ENCODE measurements at regions not wholly inside any gene's neighbourhood (a gene's known extent, or its start where the extent isn't known, plus 50 kb on each side); places are given as distances from the start of the nearest gene placed in this dataset.

DNA sequence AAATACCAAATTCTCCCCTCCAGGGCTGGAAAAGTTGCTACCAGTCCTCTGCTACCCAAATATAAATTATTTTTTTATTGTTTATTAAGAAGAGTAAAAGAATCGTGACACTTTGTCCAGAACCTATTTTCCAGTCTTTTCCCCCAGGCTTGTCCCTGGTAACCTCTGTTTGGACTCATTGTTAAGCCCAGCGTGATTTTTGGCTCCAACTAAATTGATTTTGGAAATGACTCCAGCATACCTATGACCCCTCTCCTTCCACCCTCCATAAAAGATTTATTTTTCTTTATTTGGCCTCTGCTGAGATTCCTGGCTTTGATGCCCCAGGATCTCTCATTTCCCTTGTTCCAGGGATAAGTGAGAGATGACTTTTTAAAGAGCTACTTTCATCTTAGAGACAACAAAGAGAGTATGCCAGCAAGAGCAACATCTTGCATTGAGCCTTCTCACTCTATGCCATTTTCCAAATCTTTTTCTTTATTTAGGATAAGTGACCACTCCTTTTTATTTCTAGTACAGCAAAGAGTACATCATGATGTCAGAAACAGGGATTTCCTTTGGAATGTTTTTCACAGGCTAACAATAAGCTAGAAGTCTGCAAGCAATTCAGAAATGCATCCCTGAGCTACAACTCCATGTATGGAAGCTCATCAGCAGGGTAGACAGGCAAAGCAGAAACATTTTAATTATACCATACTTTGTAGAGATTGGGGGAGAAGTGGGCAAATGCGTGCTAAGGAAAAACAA is 75.8 kb downstream of the DAD1 start:
- DNase-seq (ENCODE audit: low read depth, low spot score): no peak

DNA sequence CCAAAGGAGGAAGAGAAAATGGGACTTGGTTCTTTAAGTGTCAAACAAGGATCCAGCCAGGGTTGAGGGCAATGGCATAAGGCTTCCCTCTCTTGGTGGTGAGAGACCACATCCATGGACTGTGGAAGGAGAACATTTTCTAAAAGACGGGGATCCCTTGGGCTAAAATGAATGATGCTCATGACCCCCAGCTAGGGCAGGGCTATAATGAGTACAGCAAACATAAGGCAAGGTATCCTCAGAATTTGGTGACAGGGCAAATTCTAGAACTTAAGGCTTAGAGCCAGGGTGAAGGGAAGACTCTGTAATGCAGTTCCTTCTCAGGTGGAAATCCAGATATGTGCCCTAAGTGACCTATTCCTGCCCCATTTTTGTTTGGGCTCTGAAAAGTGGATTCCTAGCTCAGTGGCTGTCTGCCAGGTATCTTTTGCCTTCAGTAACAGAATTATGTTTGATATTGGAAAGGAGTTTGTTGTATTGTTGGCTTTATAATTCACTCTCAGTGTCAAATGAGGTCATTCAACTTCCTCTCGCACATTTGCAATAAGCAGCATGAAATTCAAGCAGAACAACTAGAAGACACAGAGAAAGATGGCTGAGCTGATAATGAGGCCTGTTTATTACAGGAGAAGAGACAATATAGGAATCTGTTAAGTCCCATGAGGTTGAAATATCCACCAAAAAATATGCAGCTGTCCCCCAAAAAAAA is 76.8 kb downstream of the DAD1 start:
- no peak for DNase-seq (ENCODE audit: low read depth, low spot score)

DNA sequence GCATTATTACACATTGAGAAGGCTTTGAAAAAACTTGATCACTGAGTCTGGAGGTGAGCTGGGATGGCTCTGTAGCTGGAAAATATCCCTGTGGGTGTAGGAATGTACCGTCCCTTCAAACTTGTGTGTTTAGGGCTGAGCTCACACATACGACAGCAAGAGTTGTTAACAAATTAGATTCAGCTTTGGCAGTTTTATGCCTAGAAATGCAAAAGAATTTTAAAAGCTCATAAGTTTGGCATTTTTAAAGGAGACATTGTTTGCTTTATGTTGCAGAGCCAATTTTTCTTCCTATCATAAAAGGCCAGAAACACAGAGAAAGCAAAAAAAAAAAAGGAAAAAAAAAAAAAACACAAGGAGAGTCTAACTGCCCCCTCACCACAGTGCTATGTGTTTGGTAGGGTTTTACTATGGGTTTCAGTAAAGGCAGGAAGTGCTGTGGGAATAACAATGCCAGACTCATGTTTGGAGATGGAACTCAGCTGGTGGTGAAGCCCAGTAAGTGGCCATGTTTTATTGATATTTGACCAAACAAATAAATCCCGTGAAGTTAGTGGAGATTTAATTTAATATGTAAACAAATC is 78.4 kb downstream of the DAD1 start:
- DNase-seq (ENCODE audit: low read depth, low spot score): no peak

DNA sequence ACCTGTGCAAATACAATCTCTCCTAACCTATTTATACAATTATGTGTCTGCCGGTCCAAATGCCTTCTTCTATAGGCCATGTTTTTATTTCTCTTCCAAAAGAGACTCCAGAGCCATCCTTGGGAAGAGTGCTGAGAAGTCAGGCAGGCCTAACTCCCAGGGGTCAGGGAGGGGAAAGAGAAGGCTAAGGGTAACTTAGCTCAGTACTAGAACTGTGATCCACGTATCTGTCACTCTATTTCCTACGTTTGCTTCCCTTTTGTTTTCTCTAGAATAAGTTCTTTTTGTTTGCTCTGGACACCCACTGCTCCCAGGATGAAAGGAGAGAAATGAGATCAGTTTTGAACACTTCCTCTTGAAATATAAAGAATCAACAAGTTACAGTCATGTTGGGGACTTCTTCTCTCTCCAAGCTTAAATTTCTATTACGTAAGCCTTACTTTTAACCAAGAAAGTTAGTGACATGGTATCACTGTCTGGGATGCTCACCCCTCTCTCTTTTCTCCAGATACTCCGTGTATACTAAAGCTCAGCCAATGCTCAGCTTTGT is 79.2 kb downstream of the DAD1 start:
- no peak for DNase-seq (ENCODE audit: low read depth, low spot score)

GRCh38 chr14:22509036-22509709 is 79.9 kb downstream of the DAD1 start:
- DNase-seq (ENCODE audit: low read depth, low spot score): no peak

DNA sequence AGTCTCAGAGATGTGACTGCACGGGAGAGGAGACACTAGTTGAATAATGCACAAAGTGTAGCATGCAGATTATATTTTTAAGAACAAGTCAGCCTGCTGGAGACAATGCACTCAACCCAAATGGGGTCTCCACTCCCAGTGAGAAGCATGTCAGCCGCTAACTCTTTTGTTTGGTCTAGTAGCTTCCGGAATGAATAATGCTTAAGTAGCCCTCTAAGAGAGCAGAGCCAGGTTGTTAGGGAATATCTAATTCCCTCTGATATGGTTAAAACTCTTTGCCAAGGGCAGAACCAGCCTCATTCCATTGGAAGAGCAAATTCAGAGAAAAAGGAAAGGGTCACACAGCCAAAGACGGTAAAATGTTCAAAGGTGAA is 80.4 kb downstream of the DAD1 start:
- DNase-seq (ENCODE audit: low read depth, low spot score): no peak

GRCh38 chr14:22508150-22508457 is 80.9 kb downstream of the DAD1 start:
- DNase-seq (ENCODE audit: low read depth, low spot score): no peak

DNA sequence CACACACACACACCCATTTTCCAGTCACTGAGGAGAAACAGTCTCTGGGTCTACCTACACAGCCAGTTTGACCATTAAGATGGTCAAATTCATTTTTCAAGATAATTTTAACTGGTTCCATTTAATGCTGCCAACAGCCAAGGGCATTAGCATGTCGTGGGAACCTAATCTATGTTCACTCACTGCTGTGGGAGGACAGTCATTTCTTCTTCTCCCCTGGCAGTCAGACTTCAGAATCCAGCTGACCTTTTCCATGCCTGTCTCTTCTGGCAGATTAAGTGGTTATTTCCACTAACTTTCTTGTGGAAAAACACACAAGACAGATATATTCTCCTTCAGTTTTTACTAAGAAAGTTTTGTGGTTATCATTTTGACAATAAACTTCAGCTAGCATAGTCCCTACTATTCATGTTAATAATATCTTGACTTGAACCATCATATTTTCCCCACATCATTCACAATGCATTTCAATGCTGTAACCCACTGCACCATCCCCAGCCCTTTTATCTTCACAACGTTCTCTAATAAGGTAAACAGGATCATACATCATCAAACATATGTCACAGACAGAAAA is 82.2 kb downstream of the DAD1 start:
- DNase-seq (ENCODE audit: low read depth, low spot score): no peak

GRCh38 chr14:22506378-22506710 is 82.7 kb downstream of the DAD1 start:
- DNase-seq (ENCODE audit: low read depth, low spot score): no peak

GRCh38 chr14:22505697-22506377 is 83.2 kb downstream of the DAD1 start:
- no peak for DNase-seq (ENCODE audit: low read depth, low spot score)

- DNase-seq (ENCODE audit: low read depth, low spot score): no peak
These were observed 83.7 kb downstream of the DAD1 start for GRCh38 chr14:22505309-22505696.

- DNase-seq (ENCODE audit: low read depth, low spot score): no peak
These were observed 86.5 kb downstream of the DAD1 start for GRCh38 chr14:22502551-22502950.

DNA sequence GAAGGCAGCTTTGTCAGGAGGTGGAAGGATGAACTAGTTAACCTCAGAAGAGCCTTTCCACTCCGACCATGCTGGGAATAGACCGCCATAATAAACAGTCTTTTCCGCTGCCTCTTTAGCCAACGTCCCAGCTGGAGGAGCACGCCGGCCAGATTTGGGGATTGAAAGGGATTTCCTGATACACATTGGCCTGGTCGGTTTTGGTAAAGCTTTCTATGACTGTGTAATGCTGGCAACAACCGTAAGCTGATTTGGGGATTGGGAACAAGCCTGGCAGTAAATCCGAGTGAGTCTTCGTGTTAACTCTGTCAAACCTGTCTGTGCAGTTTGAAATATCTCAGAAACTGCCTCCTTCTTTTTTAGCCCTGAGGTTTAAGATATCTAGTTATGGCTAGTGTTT is 87.0 kb downstream of the DAD1 start:
- DNase-seq (ENCODE audit: low read depth, low spot score): no peak

DNA sequence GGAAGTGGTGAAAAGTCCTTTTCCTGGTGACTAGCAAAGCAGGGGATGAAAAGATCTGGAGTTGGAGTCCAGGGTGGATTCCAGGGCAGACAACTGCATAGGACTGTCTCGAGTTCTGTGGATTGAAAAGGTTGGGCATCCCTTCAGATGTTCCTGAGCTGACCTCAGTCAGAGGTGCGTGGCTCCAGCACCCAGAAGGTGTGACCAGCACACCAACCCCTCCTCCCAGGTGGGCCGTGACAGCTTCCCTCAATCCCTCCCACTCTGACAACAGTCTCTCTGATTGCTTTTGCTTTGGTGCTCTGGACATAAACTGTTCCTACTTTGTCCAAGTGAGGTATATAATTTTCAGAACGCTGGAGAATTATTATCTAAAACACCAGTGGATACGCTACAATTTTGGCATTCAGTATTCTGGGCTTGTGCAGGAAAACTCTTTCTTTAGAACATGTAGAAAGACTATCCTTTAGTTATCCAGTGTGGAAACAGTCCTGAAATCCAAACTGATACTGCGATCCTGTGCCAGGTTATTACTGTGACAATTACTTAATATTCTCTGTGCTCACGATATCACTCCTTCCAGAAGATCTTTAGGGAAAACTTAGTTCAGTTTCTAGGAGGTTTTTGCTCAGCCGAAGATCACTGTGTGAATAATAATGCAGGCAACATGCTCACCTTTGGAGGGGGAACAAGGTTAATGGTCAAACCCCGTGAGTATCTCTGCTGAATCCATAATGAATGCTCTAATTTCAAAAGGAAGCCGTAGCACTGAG is 87.9 kb downstream of the DAD1 start:
- DNase-seq (ENCODE audit: low read depth, low spot score): no peak

DNA sequence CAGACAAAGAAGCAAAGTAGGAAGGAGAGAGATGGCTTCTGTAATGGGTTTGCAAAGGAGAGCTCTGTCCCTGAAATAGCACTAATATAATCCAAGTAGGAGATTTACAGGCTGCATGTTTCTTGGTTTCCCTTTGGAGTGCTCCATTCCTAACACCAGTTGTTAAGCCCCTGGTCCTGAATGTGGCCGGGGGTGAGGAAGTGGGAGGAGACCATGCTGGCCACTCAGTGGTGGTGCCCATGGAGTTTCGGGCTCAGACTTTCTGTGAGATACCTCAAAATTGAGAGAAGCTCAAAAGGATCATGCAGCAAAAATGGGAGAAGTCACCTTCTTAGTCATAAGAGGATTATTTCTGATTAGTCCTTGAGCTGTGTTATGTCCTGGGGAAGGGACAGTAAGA is 88.5 kb downstream of the DAD1 start:
- no peak for DNase-seq (ENCODE audit: low read depth, low spot score)

DNA sequence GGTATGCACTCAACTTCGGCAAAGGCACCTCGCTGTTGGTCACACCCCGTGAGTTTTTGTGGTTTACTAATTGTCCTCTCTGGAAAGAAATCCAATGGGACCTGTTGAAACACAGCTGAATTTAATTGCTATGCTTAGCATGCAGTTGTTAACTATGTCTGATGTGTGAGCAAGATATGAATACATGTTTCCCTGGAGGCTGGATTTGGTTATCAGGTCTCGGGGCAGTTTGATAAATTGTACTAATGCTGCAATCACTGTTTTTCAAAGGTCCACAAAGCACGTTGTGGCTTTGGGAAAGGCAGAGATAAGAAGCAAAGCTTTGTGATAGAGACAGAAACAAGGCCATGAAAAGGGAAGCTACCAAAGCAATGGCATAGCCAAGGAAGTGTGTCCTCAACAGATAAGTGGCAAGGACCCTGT is 91.3 kb downstream of the DAD1 start:
- DNase-seq (ENCODE audit: low read depth, low spot score): no peak

DNA sequence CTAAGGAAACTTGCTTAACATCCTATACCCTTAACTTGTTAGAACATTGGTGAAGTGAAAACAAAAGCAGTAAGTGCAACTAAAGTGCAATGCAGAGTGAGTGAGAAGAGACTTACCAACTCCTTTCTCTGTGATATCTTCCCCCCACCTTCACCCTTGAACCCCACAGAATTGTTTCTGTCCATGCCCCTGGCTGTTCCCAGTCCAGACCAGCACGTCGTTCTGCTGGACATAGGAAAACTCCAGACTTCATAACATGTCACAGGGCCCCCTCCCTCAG is 91.9 kb downstream of the DAD1 start:
- no peak for DNase-seq (ENCODE audit: low read depth, low spot score)

DNA sequence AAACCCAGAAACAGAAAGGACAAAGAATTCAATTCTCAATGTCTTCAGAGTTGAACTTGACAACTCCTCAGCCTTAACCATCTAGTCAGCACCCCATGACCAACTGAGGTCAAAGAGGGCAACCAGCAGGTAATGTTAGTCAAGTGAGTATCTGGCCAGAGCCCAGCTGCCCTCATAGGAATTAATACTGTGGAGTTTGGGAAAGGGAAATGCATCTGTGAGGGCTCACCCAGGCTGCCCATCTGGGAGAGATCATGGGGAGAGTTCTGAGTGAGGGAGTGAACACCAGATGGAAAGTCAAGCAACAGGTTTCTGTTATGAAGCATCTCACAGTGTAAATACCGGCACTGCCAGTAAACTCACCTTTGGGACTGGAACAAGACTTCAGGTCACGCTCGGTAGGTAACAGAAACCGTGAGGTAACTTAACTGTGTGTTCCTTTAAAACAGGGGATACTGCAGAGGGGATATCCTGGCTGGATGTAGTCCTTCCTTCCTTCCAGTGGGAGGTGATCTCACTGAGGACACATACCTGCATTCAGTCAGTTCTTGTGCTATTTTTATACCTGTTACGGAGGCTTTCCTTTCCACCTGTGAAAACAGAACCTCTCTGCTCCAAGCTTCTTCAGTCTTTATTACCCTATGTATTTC is 94.4 kb downstream of the DAD1 start:
- DNase-seq (ENCODE audit: low read depth, low spot score): no peak

DNA sequence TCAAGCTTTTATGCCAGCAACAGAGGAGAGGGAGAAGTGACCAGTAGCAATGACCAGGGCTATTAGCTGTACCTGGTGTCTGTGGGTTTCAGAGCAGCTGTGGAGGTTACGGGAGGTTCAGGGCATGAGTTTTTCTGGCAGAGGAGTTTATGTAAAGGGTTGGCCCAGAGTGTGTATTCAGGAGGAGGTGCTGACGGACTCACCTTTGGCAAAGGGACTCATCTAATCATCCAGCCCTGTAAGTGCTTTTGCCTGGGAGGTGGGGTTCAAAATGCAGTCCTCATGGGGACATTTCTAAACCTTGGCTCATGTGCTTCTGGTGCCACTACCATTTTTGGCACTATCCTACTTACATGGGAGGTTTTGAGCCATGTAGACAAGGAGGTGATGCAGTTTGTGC is 95.3 kb downstream of the DAD1 start:
- DNase-seq (ENCODE audit: low read depth, low spot score): no peak

Data from activated naive CD8-positive, alpha-beta T cell treated with anti-CD3 and anti-CD28 coated beads, Interleukin-2, amount 50 U/mL, for 16 hours (primary cell).